NCI-H2029 treated with DMSO at 0.1 percent for 48 hours (cell line): ENCODE measurements at regions not wholly inside any gene's neighbourhood (a gene's known extent, or its start where the extent isn't known, plus 50 kb on each side); places are given as distances from the start of the nearest gene placed in this dataset.

Experiments
- DNase-seq: peaks from one replicate; lab custom pipeline; 2025; lab: John Stamatoyannopoulos, UW

DNA sequence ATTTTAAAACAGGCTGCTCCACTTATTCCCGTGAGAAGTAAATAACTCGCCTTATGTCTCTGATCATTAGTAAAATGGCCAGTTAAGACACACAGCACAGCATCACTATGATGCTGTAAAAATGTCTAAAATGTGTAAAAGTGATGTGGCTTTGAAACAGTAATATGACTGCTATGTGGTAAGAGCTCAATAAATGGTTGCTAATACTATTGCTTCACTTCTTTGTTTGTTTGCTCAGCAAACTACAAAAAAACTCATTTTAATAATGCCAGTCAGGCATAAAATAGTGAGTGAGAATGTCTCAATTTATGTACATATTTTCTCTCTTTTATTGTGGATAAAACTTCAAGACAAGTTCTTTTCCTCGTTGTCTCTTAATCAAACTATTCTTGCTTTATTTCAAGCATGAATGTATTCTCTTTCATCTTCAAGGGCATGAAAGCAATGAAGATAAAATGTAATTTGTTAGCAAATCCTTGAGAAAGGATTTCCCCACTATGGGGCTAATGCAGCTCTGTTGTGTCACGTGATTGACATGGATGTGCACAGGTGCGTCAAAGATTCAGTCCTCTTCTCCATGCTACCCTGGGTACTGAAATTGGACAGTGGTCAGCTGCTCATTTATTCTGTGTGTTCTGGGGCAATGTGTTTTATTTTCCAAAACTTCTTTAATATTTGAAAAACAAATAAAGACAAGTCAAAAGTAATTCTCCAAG lies 387.2 kb downstream of the TRIB2 start:
- no peak for DNase-seq

DNA sequence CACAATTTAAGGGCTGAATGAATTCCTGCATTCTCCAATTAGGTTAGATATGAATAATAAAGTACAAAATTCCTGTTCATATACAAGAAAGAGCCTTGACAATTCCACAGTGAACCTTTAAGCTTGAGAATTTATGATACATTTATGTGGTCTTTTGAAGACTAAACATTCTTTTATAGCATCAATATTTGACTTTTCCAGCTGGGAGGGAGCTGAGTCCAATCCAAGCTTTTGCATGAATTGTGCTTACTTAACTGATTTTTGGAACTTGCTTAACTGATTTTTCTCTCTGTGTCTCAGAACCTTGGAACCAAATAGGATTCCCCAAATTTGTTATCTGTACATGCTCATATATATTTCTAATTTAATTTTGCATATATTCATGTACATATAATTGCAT lies 388.0 kb downstream of the TRIB2 start:
- DNase-seq = no peak

DNA sequence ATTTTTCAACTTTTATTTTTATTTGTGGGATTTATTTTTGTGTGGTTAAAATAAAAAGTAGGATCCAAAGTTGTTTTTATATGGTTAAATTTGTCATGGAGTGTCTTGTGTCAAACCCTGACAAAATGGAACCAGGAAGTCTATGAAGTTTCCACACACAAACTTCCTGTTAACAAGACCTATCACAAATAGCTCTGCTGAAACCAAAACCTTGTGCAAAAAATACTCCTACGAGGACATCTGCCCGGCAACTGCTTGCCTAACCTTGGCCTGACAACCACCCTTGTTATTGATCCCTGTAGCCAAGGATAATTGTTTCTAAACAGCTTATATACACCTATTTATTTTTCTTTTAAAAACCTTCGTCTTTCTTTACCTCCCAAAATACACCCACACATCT lies 389.6 kb downstream of the TRIB2 start:
- no peak for DNase-seq

DNA sequence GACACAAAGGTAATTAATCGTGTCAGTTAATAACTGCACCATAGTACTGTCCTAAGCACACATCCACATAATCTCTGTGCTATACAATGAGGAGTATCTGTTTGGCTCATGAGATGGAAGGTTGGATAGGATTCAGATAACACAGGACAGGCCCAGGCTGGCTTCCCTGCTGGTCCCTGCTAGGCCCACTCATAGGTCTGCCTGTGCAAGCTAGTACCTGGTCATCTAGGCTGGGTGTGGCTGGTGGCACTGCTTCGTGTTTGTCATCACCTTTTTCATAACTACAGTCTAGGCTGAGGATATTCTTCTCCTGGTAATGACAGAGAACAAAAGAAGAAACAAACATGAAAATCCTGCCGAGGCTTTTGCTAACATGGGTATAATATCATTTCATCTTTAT lies 392.8 kb downstream of the TRIB2 start:
- DNase-seq = no peak

DNA sequence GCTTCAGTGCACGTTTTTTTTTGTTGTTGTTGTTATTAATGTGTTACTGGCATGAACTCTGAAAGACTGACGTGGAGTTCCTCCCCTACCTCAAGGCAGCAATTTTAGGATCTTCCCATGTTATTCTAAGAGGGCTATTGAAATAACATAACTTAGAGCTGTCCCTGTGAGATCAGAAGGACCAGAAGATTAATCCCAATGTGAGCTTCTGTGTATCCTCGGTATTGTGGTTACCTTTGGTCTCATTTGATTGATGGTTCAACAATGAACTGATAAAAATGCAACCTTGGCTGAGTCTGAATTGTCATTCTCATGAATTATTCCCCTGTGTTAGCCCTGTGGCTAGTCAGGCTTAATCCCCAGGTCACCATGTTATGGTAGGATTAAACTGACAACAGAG lies 394.1 kb downstream of the TRIB2 start:
- DNase-seq = no peak

DNA sequence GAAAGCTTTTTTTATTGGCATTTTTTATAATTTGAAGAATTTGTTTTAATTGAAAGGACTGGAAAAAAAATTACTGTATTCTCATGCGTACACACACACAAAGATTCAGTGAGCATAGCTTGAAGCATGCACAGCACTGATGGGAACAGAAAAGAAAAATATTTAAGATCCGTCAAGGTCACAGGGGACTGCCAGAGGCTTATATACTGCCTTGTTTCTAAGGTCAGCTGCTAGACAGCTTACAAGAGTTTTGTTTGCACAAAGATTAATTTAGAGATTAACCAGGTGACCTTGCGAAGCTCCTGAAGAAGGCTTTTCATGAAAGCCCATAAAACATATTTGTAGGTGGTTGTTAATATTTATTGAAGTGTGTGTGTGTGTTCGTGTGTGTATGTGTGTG lies 396.3 kb downstream of the TRIB2 start:
- no peak for DNase-seq

DNA sequence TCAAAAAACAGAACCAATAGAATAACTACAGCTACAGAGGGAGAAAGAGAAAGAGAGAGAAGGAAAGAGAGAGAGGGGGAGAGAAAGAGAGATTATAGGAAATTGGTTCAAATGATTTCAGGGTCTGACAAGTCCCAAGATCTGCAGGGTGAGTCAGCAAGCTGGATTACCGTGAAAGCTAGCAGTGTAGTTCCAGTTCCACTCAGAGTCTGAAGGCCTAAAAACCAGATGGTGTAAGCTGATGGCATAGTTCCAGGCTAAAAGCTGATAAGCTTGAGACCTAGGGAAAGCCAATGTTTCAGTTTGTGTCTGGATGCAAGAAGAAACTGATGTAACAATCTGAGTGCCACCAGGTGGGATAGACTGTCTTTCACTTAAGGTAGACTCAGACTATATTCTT lies 397.7 kb downstream of the TRIB2 start:
- no peak for DNase-seq

DNA sequence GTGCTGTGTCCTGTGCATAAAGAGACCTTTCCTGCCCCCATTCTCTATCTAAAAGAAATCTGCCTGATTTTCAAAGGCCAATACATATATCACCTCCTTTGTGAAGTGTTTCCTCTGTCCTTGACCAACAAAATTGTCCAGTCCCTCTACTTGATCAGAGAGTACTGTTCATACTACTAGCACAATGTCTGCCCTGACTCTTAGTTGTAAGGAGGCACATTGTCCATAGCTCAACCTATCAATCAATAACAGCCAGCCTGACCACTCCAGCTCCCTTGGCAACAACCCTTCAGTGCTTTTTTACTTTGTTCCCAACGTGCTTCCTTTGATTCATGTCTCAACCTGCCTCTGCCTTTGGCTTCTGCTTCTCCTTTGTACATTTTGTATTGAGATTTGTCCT lies 398.9 kb downstream of the TRIB2 start:
- DNase-seq = no peak

DNA sequence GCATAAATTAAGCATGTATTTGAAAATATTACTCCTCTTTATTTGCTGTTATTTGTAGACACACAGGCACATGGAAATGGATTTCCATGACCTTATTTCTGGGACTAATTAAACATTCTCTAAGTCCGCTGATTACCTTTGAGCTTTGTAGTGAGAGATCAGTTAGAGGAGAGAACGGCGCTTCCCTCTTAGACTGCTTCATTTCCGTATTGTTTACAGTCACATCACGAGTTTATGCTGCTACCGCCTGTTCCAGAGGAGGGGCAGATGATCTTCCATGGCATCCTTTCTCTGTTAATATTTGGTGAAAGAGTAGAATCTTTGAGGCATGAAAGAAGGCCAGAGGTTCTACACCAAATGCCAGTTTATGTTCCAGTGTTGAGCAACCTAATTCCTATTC lies 404.4 kb downstream of the TRIB2 start:
- DNase-seq = no peak

DNA sequence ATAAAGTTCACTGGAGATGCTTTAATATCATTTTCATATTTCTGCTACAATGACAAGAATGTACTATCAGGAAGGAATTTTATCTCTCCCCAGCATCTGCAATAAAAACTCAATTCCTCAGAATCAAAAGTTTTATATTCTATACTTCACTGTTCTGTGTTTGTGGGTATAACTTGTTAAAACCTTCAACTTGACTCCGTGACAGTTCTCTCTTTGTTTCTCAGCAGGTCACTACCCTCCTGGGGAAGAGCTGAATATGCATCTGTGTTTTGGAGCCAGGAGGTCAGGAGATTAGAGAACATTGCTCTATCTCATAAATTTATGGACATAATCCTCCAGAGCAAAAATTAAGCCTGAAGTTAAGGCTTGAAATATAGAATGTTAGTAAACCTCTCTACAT lies 411.4 kb downstream of the TRIB2 start:
- no peak for DNase-seq

DNA sequence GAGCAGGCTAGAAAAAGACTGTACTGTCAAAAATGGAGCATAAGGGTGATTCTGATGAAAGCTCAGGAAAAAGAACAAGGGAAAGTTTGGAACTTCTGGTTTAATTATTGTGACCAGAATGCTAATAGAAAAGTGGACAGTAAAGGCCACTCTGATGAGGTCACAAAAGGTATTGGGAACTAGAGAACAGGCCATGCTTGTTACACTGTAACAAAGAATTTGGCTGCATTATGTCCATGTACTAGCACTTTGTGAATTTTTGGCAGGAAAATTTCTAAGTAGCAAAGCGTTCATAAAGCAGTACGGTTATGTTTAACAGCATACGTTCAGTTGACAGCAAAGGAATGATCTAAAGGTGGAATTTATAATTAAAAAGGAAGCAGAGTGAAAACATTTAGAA lies 418.6 kb downstream of the TRIB2 start:
- no peak for DNase-seq

DNA sequence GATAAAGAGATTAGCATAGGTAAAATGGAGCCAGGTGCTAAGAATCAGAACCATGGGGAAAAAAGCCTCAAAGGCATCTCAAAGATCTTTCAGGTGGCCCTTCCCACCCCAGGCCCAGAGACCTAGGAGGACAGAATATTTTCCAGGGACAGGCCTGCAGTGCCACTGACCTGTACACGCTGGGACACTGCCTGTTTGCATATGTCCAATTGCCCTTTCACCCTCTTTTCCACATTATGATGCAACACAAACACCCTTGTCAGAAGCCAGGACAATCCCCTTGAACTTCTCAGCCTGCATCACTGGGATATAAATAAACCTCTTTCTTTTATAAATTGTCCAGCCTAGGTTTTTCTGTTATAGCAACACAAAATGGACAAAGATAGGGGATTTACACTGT lies 419.1 kb downstream of the TRIB2 start:
- no peak for DNase-seq

DNA sequence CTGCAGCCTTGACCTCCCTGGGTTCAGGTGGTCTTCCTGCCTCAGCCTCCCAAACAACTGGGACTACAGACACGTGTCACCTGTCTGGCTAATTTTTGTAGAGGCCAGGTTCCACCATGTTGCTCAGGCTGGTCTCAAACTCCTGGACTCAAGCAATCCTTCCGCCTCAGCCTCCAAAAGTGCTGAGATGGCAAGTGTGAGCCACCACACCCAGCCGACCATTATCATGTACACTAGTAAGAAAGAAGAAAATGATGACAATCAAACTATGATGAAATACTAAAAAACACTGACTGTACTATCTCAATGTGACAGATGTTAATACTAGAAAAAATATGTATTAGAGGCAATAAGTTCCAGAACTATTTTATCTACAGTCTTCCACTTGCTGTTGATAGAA lies 420.9 kb downstream of the TRIB2 start:
- no peak for DNase-seq

DNA sequence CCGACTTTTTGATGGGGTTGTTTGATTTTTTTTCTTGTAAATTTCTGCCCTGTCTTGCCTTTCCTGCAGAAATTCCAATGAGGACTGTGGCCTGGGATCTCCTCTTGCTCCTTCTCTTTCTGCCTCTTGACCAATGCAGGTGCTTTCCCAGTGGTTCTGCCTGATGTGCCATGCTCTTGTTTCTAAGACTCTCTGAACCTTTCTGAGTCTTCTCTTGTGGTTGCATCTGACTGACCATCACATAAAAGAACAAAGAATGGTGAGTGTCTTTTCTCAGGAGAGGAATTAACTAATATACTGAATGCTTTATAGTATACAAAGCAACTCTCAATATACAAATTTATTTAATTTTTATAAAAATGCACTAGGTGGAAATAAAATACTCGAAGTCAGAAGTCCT lies 424.6 kb downstream of the TRIB2 start:
- no peak for DNase-seq

DNA sequence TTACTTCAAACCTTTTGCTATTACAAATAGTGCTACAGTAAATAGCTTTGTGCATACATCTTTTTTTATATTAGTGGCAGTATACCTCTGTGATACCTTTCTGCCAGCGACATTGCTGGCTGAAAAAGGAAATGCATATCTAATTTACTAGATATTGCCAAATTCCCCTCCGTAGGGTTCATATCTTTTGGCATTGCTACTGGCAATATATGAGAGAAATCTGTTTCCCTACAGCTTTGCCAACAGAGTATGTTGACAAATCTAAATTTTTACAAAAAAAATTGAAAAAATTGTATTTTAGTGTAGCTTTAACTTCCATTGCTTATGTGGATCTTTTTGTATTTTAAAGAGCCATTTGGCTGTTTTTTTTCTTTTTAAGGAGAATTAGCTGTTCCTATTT lies 426.7 kb downstream of the TRIB2 start:
- no peak for DNase-seq

DNA sequence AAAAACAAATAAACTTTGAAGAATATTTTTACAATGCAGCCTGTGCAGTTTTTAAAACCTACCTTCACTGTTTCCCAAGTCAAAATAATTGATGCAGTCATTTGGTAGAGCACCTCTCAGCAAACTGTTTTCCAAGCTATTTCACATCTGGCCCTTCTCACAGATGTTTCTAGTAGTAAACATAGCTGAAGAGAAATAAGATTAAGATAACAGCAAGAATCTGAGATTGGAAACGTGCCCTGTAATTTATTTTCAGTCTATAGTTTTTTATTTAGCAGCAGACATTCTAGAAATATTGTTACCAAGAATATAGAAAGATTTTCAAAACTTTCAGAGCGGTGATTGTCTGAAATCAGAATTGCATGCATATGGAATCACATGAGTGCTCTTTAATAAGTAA lies 440.2 kb downstream of the TRIB2 start:
- no peak for DNase-seq

DNA sequence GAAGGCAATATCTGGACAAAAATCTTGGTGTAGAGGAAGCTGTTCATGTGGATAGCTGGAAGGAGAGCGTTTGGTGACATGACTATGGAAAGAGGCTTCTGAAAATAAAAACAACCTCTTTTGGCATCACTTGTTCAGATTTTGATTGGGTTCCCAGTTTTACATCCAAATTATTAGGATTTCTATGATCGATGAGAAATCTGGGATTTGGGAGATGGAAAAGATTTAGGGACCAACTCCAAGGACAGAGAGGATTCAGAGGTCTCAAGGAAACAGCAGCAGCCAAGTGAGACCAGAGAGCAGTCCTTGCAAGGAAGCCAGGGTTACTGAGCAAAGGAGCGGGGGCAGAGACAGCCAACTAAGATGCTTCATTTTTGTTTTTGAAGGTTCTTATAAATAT lies 441.7 kb downstream of the TRIB2 start:
- DNase-seq = no peak

DNA sequence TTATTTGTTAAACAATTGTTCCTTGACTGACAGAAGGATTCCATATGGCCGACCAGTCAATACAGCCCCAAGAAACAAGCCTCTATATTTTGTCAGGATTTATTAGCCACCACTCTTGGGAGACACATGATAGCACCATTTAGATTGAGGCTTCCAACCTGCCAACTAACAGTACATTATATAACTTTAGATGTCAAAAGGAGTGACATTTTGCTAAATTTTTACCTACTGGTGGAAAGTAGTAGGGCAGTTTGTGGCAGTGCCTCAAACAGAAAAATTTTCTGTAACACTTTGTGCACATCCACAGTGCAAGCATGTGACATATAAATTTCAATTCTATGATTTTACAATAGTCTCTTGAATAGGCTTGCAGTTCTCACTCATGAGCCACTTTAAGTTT lies 464.0 kb downstream of the TRIB2 start:
- no peak for DNase-seq

DNA sequence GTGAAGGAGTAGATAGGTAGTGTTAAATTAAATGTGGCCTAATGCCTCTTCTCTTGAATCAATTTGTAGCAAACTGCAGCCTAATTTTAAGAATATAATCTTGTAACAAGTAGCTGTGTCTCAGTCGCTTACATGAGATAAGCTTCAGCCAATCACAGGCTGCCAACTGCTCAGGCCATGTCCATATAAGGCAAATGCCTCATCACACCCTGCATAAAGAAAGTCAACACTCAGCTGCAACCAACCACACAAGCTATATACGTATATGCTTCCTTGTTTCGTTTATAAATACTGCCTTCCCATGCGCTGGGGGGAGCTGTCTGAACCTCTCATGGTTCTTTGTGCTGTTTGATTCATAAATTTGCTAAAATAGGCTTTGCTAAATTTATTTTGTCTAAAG lies 476.3 kb downstream of the TRIB2 start:
- DNase-seq = no peak

DNA sequence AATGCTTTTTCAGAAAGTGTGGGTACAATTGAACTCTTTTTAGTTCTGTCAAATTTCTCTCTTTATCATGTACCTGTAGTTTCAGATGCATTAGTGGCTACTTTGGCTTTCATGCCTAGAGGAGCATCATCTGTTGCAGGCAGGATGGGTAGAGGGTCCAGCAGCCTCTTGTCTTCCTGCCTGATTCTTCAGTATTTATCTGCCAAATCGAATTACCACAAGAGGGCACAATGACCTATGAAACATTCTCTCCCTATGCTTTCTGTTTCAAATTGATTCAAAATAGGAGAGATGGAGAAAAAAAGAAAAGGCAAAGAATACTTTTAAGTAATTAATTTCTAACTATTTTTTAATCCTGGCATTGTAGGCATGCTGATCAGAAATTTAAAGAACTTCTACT lies 477.2 kb downstream of the TRIB2 start:
- peak; percentile 13 for DNase-seq

DNA sequence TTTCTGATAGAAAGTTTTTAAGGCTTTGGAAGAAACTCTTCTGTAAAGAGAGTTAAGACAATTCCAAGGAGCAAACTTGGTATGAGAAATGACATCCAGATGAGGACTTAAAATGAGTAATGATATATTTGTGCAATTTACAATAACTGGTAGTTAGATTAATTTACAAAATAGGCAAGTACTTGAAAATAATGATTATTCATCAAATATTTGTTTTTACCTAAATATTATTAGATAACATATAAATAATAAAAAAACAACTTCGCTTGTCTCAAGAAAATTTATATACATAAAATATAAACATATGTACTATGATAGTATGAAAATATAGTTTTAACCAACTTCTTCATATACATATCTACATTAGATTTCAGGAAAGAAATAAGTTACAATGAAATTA lies 478.5 kb downstream of the TRIB2 start:
- no peak for DNase-seq

DNA sequence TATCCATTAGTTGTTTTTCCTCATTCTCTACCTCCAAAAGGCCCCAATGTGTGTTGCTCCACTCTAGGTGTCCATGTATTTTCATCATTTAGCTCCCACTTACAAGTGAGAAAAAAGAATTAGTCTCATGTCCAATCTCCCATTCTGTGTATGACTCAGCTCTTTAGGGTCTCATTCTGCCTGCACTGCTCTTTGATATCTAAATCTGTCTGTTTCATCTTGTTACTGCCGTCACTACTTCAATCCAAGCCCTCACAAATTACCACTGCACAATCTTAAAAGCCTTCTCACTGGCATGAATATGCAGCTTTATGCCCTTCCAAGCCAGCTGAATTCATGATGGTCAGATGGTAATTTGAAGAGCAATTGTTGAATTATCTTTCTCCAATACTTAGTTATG lies 480.5 kb downstream of the TRIB2 start:
- DNase-seq = no peak

DNA sequence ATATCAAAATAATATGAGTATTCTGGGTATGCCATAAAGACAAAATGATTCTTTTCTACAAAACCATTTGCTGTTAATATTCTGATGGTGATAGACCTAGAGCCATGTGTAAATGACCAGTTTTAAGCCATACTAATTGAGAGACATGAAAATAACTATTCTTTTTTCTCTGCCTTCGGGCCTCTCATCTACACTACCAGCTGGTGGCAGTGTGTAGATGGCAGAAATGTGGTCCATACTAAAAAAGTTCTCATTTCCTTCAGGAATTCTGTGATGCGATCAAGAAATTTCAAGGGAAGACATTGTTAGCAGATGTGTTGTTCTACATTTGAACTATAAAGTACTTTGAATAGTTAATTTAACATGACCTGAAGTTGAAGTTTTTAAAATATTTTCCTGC lies 485.2 kb downstream of the TRIB2 start:
- DNase-seq = no peak

DNA sequence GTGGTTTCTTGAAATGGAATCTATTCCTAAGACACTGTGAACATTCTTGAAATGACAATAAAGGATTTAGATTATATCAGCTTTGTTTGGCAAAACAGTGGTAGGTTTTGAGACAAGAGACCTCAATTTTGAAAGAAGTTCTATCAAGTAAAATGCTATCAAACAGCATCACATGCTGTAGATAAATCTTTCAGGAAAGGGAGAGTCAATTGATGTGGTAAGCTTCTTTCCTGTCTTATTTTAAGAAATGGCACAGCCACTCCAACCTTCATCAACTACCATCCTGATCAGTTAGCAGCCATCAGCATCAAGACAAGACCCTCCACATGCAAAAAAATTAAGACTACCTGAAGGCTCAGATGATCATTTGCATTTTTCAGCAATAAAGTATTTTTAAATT lies 495.4 kb downstream of the TRIB2 start:
- DNase-seq = no peak

DNA sequence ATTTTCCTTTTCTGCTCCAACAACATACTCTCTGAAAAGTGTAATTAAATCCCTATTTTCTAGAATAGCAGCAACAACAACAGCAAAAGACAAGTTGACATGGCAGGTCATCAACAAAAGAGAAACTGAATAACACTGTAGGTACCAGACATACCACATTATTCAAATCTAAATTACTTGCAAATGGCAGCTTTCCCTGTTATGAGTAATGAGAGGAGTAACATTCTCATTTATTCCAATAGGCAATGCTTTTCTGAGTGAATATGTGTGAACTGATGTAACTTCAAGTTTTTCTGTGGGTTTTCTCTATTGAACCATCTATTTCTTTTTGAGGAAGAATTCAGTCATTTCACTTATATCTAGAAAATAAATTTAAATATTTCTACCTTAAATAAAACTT lies 501.5 kb downstream of the TRIB2 start:
- DNase-seq = no peak
